ENCODE measurements at regions not wholly inside any gene's neighbourhood (a gene's known extent, or its start where the extent isn't known, plus 50 kb on each side); places are given as distances from the start of the nearest gene placed in this dataset.

DNA sequence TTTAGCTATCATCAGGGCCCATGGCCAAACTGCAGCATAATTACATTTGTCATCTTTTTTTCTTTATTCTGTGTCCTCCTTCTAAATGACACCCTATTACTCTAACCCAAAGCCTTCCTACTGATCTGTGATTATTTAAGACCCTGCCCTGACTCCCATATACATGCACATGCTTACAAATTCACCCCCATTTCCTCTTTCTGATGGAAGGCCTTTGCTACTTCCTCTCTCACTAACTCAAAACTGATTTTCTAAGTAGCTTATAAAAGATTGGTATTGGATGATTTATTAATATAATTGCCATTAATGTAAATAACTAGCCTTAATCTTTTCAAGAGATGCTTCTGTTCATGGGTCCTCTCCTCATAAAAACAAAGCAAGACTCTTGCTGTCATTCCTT is 179.2 kb downstream of the EDEM1 start:
- TF ChIP-seq, protein P1, sequence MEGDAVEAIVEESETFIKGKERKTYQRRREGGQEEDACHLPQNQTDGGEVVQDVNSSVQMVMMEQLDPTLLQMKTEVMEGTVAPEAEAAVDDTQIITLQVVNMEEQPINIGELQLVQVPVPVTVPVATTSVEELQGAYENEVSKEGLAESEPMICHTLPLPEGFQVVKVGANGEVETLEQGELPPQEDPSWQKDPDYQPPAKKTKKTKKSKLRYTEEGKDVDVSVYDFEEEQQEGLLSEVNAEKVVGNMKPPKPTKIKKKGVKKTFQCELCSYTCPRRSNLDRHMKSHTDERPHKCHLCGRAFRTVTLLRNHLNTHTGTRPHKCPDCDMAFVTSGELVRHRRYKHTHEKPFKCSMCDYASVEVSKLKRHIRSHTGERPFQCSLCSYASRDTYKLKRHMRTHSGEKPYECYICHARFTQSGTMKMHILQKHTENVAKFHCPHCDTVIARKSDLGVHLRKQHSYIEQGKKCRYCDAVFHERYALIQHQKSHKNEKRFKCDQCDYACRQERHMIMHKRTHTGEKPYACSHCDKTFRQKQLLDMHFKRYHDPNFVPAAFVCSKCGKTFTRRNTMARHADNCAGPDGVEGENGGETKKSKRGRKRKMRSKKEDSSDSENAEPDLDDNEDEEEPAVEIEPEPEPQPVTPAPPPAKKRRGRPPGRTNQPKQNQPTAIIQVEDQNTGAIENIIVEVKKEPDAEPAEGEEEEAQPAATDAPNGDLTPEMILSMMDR (IDR thresholded peaks at IDR 0.05) = no peak
- TF ChIP-seq POLR2AphosphoS5 (IDR thresholded peaks at IDR 0.05) = no peak
